IMR-90 (cell line): ENCODE measurements at regions not wholly inside any gene's neighbourhood (a gene's known extent, or its start where the extent isn't known, plus 50 kb on each side); places are given as distances from the start of the nearest gene placed in this dataset.

Experiments
- ATAC-seq: fragments of 200-7000 bp; cut with Tn5 transposase; 2 replicates; pipeline ENCODE4 v1.9.1; 2020; ENCODE audit warnings: low read depth, mild to moderate bottlenecking, moderate library complexity
- BruUV-seq: library from RNA; stranded (reverse); fragments of 400-500 nt; replicated peaks from 2 replicates; lab custom pipeline; 2021; lab: Mats Ljungman, UMichigan
- CTCF ChIA-PET: fragments of 300-600 bp; formaldehyde crosslinking; extraction: SDS; loops from one replicate; lab custom pipeline; 2021; ENCODE audit warnings: antibody characterized with exemption; lab: Yijun Ruan, JAX
- POLR2A ChIA-PET: fragments of 300-600 bp; sonication (Branson Sonifier 250); formaldehyde crosslinking; loops from one replicate; lab custom pipeline; 2022; ENCODE audit warnings: antibody characterized with exemption; ENCODE audit not compliant: unreplicated experiment; lab: Charles Lee
- DNase-seq: peaks from one replicate; pipeline ENCODE4 v3.0.0; 2013
- H2AFZ ChIP-seq: replicated peaks from 2 replicates; pipeline ENCODE3; 2013; ENCODE audit warnings: low read length, mild to moderate bottlenecking; ENCODE audit not compliant: poor library complexity
- H2AK5ac ChIP-seq: 2 replicates; pipeline ENCODE4 v1.6.1; 2013; ENCODE audit warnings: low read depth, low read length, inconsistent platforms
- H2AK9ac ChIP-seq: replicated peaks from 2 replicates; pipeline ENCODE3; 2013; ENCODE audit warnings: mild to moderate bottlenecking, low read depth, low read length, moderate library complexity; ENCODE audit not compliant: poor library complexity
- H2BK120ac ChIP-seq: 2 replicates; pipeline ENCODE4 v1.6.1; 2013; ENCODE audit warnings: low read depth, low read length, inconsistent platforms
- H2BK15ac ChIP-seq: 3 replicates; pipeline ENCODE4 v1.6.1; 2013; ENCODE audit warnings: low read depth, low read length, inconsistent platforms
- H2BK20ac ChIP-seq: 2 replicates; pipeline ENCODE4 v1.6.1; 2013; ENCODE audit warnings: low read depth, mild to moderate bottlenecking, inconsistent platforms, low read length, moderate library complexity
- H2BK5ac ChIP-seq: 2 replicates; pipeline ENCODE4 v1.6.1; 2013; ENCODE audit warnings: mild to moderate bottlenecking, low read depth, low read length, inconsistent platforms; ENCODE audit not compliant: poor library complexity, severe bottlenecking
- H3K14ac ChIP-seq: replicated peaks from 2 replicates; pipeline ENCODE4 v1.6.1; 2013; ENCODE audit warnings: low read depth, low read length, inconsistent platforms
- H3K18ac ChIP-seq: 2 replicates; pipeline ENCODE4 v1.6.1; 2013; ENCODE audit warnings: low read depth, low read length, control low read depth
- H3K23ac ChIP-seq: 2 replicates; pipeline ENCODE4 v1.6.1; 2013; ENCODE audit warnings: low read depth, low read length, inconsistent platforms
- H3K27ac ChIP-seq: 2 replicates; pipeline ENCODE4 v1.5.1; 2013; ENCODE audit warnings: mild to moderate bottlenecking, control low read depth, low read length; ENCODE audit not compliant: insufficient read depth
- H3K27me3 ChIP-seq: 2 replicates; pipeline ENCODE4 v1.6.1; 2013; ENCODE audit warnings: low read length; ENCODE audit not compliant: control insufficient read depth, insufficient read depth
- H3K36me3 ChIP-seq: 2 replicates; pipeline ENCODE4 v1.6.1; 2013; ENCODE audit warnings: low read length, mixed read lengths; ENCODE audit not compliant: control insufficient read depth, insufficient read depth
- H3K4ac ChIP-seq: 2 replicates; pipeline ENCODE4 v1.6.1; 2013; ENCODE audit warnings: low read depth, low read length, inconsistent platforms
- H3K4me1 ChIP-seq: 2 replicates; pipeline ENCODE4 v1.6.1; 2013; ENCODE audit warnings: low read length, mixed read lengths; ENCODE audit not compliant: control insufficient read depth, insufficient read depth
- H3K4me2 ChIP-seq: 2 replicates; pipeline ENCODE4 v1.6.1; 2013; ENCODE audit warnings: low read depth, mild to moderate bottlenecking, control low read depth, low read length, moderate library complexity
- H3K4me3 ChIP-seq: 2 replicates; pipeline ENCODE4 v1.5.1; 2013; ENCODE audit warnings: low read depth, mild to moderate bottlenecking, control low read depth, low read length, moderate library complexity; ENCODE audit not compliant: insufficient read depth
- H3K56ac ChIP-seq: 2 replicates; pipeline ENCODE4 v1.6.1; 2013; ENCODE audit warnings: low read length, inconsistent platforms; ENCODE audit not compliant: insufficient read depth; ENCODE audit errors: extremely low read depth
- H3K79me1 ChIP-seq, 2 experiments: 2 replicates each; pipeline ENCODE4 v1.6.1; 2013; ENCODE audit warnings: low read length in 2 of 2, inconsistent platforms in 1 of 2, low read depth in 1 of 2
- H3K9ac ChIP-seq: 2 replicates; pipeline ENCODE4 v1.6.1; 2013; ENCODE audit warnings: low read depth, low read length, control low read depth
- H3K9me1 ChIP-seq: 2 replicates; pipeline ENCODE4 v1.6.1; 2013; ENCODE audit warnings: low read length, inconsistent platforms; ENCODE audit not compliant: insufficient read depth
- H3K9me3 ChIP-seq: 2 replicates; pipeline ENCODE4 v1.6.1; 2013; ENCODE audit warnings: low read length; ENCODE audit not compliant: control insufficient read depth, insufficient read depth
- H4K20me1 ChIP-seq: 2 replicates; pipeline ENCODE4 v1.6.1; 2013; ENCODE audit warnings: low read length, inconsistent platforms; ENCODE audit not compliant: insufficient read depth
- H4K5ac ChIP-seq: 2 replicates; pipeline ENCODE4 v1.6.1; 2013; ENCODE audit warnings: mild to moderate bottlenecking, low read depth, low read length, control low read depth
- H4K8ac ChIP-seq, 2 experiments: 2 replicates each; pipeline ENCODE4 v1.6.1; 2013; ENCODE audit warnings: low read depth in 2 of 2, low read length in 2 of 2, control low read depth in 1 of 2, inconsistent platforms in 1 of 2
- H4K91ac ChIP-seq: 2 replicates; pipeline ENCODE4 v1.6.1; 2013; ENCODE audit warnings: low read depth, low read length, inconsistent platforms; ENCODE audit not compliant: insufficient read depth
- BHLHE40 ChIP-seq: fragments of 150-350 bp; IDR thresholded peaks from 2 replicates; pipeline ENCODE4 v1.6.1; 2016; ENCODE audit warnings: mild to moderate bottlenecking, low read depth, low read length
- CEBPB ChIP-seq: IDR thresholded peaks from 2 replicates; pipeline ENCODE4 v1.6.1; 2012; ENCODE audit warnings: low read depth, low read length, improper control_type of control experiment
- ELK1 ChIP-seq: fragments of 150-350 bp; IDR thresholded peaks from 2 replicates; pipeline ENCODE4 v1.6.1; 2016; ENCODE audit warnings: low read depth, mild to moderate bottlenecking, low read length, moderate library complexity, borderline replicate concordance
- FOS ChIP-seq: fragments of 150-350 bp; IDR thresholded peaks from 2 replicates; pipeline ENCODE4 v1.6.1; 2016; ENCODE audit warnings: low read depth, low read length
- MAFK ChIP-seq: IDR thresholded peaks from 2 replicates; pipeline ENCODE4 v1.6.1; 2012; ENCODE audit warnings: low read depth, low read length, improper control_type of control experiment
- MAZ ChIP-seq: IDR thresholded peaks from 2 replicates; pipeline ENCODE4 v1.6.1; 2012; ENCODE audit warnings: low read depth, mild to moderate bottlenecking, low read length, improper control_type of control experiment, moderate library complexity, borderline replicate concordance
- POLR2A ChIP-seq: IDR thresholded peaks from 2 replicates; pipeline ENCODE4 v1.6.1; 2012; ENCODE audit warnings: mild to moderate bottlenecking, low read depth, low read length
- RAD21 ChIP-seq: IDR thresholded peaks from 2 replicates; pipeline ENCODE4 v1.6.1; 2012; ENCODE audit warnings: low read length, improper control_type of control experiment
- RCOR1 ChIP-seq: IDR thresholded peaks from 2 replicates; pipeline ENCODE4 v1.6.1; 2012; ENCODE audit warnings: mild to moderate bottlenecking, low read length, improper control_type of control experiment; ENCODE audit not compliant: insufficient replicate concordance
- RFX5 ChIP-seq: IDR thresholded peaks from 2 replicates; pipeline ENCODE4 v1.8.0; 2012; ENCODE audit warnings: low read depth, mild to moderate bottlenecking, low read length, moderate library complexity
- SMC3 ChIP-seq: fragments of 150-350 bp; IDR thresholded peaks from 2 replicates; pipeline ENCODE4 v1.6.1; 2016; ENCODE audit warnings: low read depth, mild to moderate bottlenecking, antibody characterized with exemption, low read length, moderate library complexity
- WGBS, 2 experiments: methylation state at CpG; one replicate each; pipeline versions ENCODE4 v1.1.5 to v1.1.7; 2013; ENCODE audit warnings: missing lambda C conversion rate in 2 of 2; ENCODE audit not compliant: insufficient read length in 1 of 2; ENCODE audit errors: extremely low coverage in 2 of 2; 5-methylcytosine and 5-hydroxymethylcytosine counted together
- dilution Hi-C: fragments of 300-500 bp; cut with HindIII; formaldehyde crosslinking; loops from one replicate; pipeline ENCODE4 v1.14.3; 2018; ENCODE audit warnings: low sequenced_read_pairs; ENCODE audit not compliant: unreplicated experiment
- in situ Hi-C: fragments of 300-500 bp; cut with MboI; formaldehyde crosslinking; loops from 3 replicates; pipeline ENCODE4 v1.14.3; 2019; ENCODE audit warnings: low sequenced_read_pairs, inconsistent platforms, mixed read lengths
- intact Hi-C: fragments of 100-400 bp; cut with micrococcal nuclease; formaldehyde crosslinking; loops from 2 replicates; pipeline ENCODE4 v1.10.0; 2022
- TF ChIP-seq, protein P1 (sequence below): conservative IDR thresholded peaks from 2 replicates; pipeline ENCODE4 v1.5.1; 2012; ENCODE audit warnings: mild to moderate bottlenecking, low read depth, low read length, improper control_type of control experiment
- TF ChIP-seq, protein P2 (sequence below): fragments of 150-350 bp; IDR thresholded peaks from 2 replicates; pipeline ENCODE4 v1.6.1; 2017; ENCODE audit warnings: mild to moderate bottlenecking, antibody characterized with exemption, low read length, low read depth

DNA sequence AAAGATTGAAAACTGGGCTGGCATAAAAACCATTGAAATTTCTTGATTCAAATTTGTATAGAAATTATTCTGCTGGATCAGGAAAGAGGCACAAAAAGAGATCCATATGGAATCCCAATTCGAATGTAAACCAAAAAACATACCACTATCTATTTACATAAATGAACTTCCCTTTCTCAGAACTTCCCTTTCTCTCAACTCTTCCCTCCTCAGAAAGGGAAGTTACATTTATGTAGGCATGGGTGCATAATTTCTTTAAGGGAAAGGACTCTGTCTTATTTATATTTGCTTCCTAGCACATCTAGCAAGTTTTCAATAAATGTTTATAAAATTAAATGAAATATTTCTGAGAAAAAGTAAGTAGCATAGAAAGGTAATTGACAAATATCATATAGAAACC, 398.1 kb upstream of the ATP5MC3 start:
- H3K27me3 ChIP-seq: no peaks in the 10 kb centered on the region
- no TSS peak for BruUV-seq
- in situ Hi-C loops (no loop called here), dilution Hi-C loops (no loop called here), intact Hi-C loops (no loop called here)
- no peak overlapping the region for H3K4ac ChIP-seq
- H3K4me2 ChIP-seq: no peak overlapping the region
- no CpG with 5 or more reads among the region's 1 CpG for WGBS, 2 experiments
- H4K8ac ChIP-seq: no peak overlapping the region
- H3K27ac ChIP-seq: no peak overlapping the region
- no peaks in the 10 kb centered on the region for H3K36me3 ChIP-seq
- H4K5ac ChIP-seq: no peak overlapping the region
- no peaks in the 10 kb centered on the region for H3K4me1 ChIP-seq
- no peak overlapping the region for H2BK5ac ChIP-seq
- no peak overlapping the region for H2AK9ac ChIP-seq
- ChIA-PET POLR2A (no interaction called here), CTCF (no interaction called here)
- no peaks in the 10 kb centered on the region for H3K79me1 ChIP-seq
- no peak overlapping the region for H3K23ac ChIP-seq
- TF ChIP-seq CEBPB (no peak), BHLHE40 (no peak), RCOR1 (no peak), MAFK (no peak), ELK1 (no peak), RFX5 (no peak), RAD21 (no peak), POLR2A (no peak), SMC3 (no peak), MAZ (no peak), FOS (no peak)
- TF ChIP-seq, protein P1, sequence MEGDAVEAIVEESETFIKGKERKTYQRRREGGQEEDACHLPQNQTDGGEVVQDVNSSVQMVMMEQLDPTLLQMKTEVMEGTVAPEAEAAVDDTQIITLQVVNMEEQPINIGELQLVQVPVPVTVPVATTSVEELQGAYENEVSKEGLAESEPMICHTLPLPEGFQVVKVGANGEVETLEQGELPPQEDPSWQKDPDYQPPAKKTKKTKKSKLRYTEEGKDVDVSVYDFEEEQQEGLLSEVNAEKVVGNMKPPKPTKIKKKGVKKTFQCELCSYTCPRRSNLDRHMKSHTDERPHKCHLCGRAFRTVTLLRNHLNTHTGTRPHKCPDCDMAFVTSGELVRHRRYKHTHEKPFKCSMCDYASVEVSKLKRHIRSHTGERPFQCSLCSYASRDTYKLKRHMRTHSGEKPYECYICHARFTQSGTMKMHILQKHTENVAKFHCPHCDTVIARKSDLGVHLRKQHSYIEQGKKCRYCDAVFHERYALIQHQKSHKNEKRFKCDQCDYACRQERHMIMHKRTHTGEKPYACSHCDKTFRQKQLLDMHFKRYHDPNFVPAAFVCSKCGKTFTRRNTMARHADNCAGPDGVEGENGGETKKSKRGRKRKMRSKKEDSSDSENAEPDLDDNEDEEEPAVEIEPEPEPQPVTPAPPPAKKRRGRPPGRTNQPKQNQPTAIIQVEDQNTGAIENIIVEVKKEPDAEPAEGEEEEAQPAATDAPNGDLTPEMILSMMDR: no peak
- TF ChIP-seq, protein P2, sequence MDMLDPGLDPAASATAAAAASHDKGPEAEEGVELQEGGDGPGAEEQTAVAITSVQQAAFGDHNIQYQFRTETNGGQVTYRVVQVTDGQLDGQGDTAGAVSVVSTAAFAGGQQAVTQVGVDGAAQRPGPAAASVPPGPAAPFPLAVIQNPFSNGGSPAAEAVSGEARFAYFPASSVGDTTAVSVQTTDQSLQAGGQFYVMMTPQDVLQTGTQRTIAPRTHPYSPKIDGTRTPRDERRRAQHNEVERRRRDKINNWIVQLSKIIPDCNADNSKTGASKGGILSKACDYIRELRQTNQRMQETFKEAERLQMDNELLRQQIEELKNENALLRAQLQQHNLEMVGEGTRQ: no peak
- no peak overlapping the region for H2AFZ ChIP-seq
- H4K20me1 ChIP-seq: no peaks in the 10 kb centered on the region
- H3K18ac ChIP-seq: no peak overlapping the region
- no peak overlapping the region for H3K14ac ChIP-seq
- H2BK15ac ChIP-seq: no peak overlapping the region
- no peak overlapping the region for H3K56ac ChIP-seq
- no peaks in the 10 kb centered on the region for H3K9me3 ChIP-seq
- H2BK20ac ChIP-seq: no peak overlapping the region
- DNase-seq (no peak), ATAC-seq (no peak)
- no peak overlapping the region for H3K4me3 ChIP-seq
- H3K9ac ChIP-seq: no peak overlapping the region
- H2BK120ac ChIP-seq: no peak overlapping the region
- no peak overlapping the region for H4K91ac ChIP-seq
- H2AK5ac ChIP-seq: no peak overlapping the region
- no peaks in the 10 kb centered on the region for H3K9me1 ChIP-seq
